ENCODE measurements at regions not wholly inside any gene's neighbourhood (a gene's known extent, or its start where the extent isn't known, plus 50 kb on each side); places are given as distances from the start of the nearest gene placed in this dataset.

DNA sequence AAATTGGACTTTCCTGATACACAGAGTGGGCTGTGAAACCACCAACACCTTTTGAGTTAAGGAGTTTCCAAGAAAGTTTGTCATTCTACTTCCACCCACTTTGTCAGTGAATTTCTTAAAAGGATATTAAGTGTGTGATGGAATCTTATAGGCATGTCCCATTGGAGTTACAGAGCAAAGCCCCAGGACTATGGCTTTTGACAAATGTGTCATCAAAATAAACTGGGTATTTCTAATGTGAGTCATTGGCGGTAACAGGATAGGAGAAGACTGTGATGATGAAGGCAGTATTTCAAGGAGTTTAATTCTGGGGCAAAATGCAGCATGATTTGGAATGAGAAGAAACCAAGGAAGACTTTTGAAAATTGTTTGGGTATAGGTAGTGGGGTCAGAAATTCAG is 1013.8 kb upstream of the EEF2KMT start:
- Mint-ChIP-seq H3K4me1 (peaks cover 21% of the 10 kb centered on the region), H3K9me3 (peaks cover 6% of the 10 kb centered on the region; the same call in 2 of the 3 replicates), H3K4me3 (no peak overlapping the region), H3K27ac (no peak overlapping the region), H3K27me3 (ENCODE audit: insufficient read depth, low read depth, poor library complexity) (no peaks in the 10 kb centered on the region), H3K36me3 (ENCODE audit: low read depth) (peaks cover 5% of the 10 kb centered on the region; the same call in 1 of the 3 replicates)
- no peak overlapping the region for H3K4me2 ChIP-seq
- DNase-seq (ENCODE audit: low spot score) (no peak), ATAC-seq (no peak)
- no peak overlapping the region for H3K27ac ChIP-seq (ENCODE audit: low read depth)
- no peak for TF ChIP-seq CREB1 (CRISPR knock-in tag; IDR thresholded peaks at IDR 0.05; ENCODE audit: low read depth)
- TF ChIP-seq ZNF114 (CRISPR knock-in tag; IDR thresholded peaks at IDR 0.05): no peak
- TF ChIP-seq, protein P1, sequence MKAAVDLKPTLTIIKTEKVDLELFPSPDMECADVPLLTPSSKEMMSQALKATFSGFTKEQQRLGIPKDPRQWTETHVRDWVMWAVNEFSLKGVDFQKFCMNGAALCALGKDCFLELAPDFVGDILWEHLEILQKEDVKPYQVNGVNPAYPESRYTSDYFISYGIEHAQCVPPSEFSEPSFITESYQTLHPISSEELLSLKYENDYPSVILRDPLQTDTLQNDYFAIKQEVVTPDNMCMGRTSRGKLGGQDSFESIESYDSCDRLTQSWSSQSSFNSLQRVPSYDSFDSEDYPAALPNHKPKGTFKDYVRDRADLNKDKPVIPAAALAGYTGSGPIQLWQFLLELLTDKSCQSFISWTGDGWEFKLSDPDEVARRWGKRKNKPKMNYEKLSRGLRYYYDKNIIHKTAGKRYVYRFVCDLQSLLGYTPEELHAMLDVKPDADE (IDR thresholded peaks at IDR 0.05): no peak
- TF ChIP-seq, protein P2, sequence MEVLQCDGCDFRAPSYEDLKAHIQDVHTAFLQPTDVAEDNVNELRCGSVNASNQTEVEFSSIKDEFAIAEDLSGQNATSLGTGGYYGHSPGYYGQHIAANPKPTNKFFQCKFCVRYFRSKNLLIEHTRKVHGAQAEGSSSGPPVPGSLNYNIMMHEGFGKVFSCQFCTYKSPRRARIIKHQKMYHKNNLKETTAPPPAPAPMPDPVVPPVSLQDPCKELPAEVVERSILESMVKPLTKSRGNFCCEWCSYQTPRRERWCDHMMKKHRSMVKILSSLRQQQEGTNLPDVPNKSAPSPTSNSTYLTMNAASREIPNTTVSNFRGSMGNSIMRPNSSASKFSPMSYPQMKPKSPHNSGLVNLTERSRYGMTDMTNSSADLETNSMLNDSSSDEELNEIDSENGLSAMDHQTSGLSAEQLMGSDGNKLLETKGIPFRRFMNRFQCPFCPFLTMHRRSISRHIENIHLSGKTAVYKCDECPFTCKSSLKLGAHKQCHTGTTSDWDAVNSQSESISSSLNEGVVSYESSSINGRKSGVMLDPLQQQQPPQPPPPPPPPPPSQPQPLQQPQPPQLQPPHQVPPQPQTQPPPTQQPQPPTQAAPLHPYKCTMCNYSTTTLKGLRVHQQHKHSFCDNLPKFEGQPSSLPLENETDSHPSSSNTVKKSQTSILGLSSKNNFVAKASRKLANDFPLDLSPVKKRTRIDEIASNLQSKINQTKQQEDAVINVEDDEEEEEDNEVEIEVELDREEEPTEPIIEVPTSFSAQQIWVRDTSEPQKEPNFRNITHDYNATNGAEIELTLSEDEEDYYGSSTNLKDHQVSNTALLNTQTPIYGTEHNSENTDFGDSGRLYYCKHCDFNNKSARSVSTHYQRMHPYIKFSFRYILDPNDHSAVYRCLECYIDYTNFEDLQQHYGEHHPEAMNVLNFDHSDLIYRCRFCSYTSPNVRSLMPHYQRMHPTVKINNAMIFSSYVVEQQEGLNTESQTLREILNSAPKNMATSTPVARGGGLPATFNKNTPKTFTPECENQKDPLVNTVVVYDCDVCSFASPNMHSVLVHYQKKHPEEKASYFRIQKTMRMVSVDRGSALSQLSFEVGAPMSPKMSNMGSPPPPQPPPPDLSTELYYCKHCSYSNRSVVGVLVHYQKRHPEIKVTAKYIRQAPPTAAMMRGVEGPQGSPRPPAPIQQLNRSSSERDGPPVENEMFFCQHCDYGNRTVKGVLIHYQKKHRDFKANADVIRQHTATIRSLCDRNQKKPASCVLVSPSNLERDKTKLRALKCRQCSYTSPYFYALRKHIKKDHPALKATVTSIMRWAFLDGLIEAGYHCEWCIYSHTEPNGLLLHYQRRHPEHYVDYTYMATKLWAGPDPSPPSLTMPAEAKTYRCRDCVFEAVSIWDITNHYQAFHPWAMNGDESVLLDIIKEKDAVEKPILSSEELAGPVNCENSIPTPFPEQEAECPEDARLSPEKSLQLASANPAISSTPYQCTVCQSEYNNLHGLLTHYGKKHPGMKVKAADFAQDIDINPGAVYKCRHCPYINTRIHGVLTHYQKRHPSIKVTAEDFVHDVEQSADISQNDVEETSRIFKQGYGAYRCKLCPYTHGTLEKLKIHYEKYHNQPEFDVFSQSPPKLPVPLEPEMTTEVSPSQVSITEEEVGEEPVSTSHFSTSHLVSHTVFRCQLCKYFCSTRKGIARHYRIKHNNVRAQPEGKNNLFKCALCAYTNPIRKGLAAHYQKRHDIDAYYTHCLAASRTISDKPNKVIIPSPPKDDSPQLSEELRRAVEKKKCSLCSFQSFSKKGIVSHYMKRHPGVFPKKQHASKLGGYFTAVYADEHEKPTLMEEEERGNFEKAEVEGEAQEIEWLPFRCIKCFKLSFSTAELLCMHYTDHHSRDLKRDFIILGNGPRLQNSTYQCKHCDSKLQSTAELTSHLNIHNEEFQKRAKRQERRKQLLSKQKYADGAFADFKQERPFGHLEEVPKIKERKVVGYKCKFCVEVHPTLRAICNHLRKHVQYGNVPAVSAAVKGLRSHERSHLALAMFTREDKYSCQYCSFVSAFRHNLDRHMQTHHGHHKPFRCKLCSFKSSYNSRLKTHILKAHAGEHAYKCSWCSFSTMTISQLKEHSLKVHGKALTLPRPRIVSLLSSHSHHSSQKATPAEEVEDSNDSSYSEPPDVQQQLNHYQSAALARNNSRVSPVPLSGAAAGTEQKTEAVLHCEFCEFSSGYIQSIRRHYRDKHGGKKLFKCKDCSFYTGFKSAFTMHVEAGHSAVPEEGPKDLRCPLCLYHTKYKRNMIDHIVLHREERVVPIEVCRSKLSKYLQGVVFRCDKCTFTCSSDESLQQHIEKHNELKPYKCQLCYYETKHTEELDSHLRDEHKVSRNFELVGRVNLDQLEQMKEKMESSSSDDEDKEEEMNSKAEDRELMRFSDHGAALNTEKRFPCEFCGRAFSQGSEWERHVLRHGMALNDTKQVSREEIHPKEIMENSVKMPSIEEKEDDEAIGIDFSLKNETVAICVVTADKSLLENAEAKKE (CRISPR knock-in tag; IDR thresholded peaks at IDR 0.05): no peak
- no peak for TF ChIP-seq EZH2 (IDR thresholded peaks at IDR 0.05; ENCODE audit: low read depth, unreplicated experiment)
- TF ChIP-seq STAT1 (IDR thresholded peaks at IDR 0.05; ENCODE audit: unreplicated experiment): no peak
- TF ChIP-seq JUNB (IDR thresholded peaks at IDR 0.05; ENCODE audit: unreplicated experiment): no peak
- peaks cover 6% of the 10 kb centered on the region; the same call in 1 of the 2 replicates for H3K4me1 ChIP-seq (ENCODE audit: insufficient read depth)
- H3F3A ChIP-seq (replicated peaks; ENCODE audit: low read depth): no peaks in the 10 kb centered on the region
- H3K79me2 ChIP-seq (replicated peaks; ENCODE audit: insufficient read depth): no peaks in the 10 kb centered on the region
- 0 out of 2 replicates have a peak, but pooled peaks cover 7% of the 10 kb centered on the region for H3K36me3 ChIP-seq (ENCODE audit: insufficient read depth)
- no peaks in the 10 kb centered on the region for H3K9me2 ChIP-seq (ENCODE audit: insufficient read depth)
- no peak overlapping the region for H3K4me3 ChIP-seq
- no peaks in the 10 kb centered on the region for H3K27me3 ChIP-seq (ENCODE audit: insufficient read depth)
- no peak overlapping the region for H2AFZ ChIP-seq
- no peaks in the 10 kb centered on the region for H4K20me1 ChIP-seq (replicated peaks; ENCODE audit: insufficient read depth)
